NCI-H82 (cell line): ENCODE measurements at regions not wholly inside any gene's neighbourhood (a gene's known extent, or its start where the extent isn't known, plus 50 kb on each side); places are given as distances from the start of the nearest gene placed in this dataset.

Experiments
- DNase-seq: peaks from one replicate; lab custom pipeline; 2025; lab: John Stamatoyannopoulos, UW

- DNase-seq, result no peak
Measured at GRCh38 chr7:121810831-121811672, 61.9 kb upstream of the PTPRZ1 start.

DNA sequence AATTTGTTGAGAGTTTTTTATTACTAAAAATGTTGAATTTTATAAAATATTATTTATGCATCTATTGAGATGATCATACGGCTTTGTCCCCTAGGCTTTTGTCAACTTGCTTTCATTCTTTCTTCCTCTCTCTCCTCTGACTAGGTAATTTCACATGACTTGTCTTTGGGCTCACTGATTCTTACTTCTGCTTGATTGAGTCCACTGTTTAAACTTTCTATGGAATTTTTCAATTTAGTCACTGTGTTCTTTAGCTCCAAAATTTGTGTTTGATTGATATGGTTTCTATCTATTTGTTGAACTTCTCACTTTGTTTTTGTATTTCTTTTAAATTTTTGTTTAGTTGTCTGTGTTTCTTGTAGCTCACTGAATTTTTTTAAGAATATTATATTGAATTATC lies 65.9 kb upstream of the PTPRZ1 start:
- DNase-seq, result no peak

- DNase-seq, result no peak
Measured at GRCh38 chr7:121803039-121803438, 69.9 kb upstream of the PTPRZ1 start.

DNA sequence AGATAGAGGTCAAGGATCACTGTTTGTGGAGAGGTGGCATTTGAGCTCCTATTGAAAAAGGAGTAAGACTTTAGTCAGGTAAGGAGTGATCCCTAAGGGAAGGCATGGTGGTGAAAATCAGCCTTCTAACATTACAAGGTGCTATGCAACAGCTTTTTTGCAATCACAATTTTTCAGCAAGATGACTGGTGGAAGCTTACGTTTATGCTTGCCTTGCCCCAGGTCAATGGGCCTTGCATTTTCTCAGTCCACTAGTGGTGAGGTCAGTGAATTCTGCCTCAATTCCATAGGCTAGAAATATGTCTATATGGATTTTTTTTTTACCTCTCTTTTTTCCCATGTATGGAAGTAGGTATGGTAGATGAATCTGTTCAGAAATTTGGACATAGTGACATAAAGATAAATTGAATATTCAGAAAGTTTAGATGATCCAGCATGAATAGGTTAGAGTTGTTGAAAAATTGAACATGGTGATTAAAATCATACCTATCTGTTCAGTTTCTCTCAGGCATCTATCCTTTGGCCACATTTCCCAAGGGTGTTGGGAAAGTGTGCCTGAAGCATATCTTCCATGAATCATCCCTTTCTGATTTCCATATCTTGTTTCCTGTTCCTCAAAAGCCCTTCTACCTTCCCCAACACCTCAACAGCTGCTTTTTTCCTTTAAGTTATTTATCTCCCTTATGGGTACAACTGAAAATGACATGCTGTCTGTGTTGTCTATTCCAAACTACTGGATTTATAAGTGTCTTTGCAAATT lies 71.9 kb upstream of the PTPRZ1 start:
- no peak for DNase-seq

DNA sequence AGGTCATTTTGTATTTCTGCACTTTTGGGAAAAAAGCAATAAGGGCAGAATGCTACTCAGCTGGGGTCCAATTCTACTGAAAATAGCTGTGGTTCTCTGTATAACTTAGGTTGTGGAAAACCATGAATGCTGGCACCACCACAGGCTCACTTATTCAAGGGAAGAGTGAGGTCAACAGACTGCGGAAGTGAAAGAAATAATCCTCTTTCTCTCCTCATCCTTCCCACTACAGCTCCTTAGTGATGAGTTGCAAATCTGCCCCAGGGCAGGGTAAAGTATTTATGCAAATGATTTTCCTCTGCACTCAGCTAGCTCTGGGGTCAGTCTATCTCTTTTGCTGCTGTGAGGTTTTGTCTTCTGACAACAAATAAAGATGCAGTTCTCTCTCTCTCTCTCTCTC lies 74.1 kb upstream of the PTPRZ1 start:
- DNase-seq, result peak; percentile 84

- DNase-seq, result no peak
Measured at GRCh38 chr7:121798453-121798840, 74.5 kb upstream of the PTPRZ1 start.

DNA sequence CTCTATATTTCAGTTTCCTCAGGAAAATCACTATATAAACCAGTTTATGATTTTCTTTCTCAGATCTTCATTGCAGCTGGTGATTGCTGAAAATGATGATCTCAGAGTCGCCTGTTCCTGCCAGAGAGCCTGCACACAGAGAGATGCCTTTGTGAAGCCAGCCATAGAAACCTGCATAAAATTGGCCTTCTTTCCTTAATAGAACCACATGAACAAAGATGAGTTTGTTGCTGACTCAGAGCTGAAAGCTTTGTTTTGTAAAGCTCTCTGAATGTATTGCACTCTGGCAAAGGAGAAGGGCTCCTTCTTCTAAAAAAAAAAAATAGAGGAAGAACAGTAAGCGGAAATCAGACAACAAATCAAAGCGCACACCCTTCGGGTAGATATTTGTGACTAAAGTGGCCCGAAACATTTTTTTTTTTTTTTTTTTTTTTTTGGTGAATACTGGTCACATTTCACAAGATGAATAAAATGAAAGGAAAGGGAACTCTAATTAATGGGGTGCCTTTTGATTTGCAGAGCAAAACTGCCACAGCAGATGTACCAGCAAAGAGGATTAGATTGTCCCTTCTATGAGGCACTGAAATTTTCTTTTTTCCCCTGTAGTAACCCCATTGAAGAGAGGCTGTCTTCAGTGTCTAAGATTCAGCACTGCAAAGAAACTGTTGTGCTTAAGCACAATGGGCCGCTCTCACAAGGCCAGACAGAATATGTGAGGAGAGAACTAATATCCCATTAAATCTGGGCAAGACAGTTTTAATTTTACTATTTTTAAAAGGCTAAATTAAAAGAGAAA lies 75.1 kb upstream of the PTPRZ1 start:
- peak; percentile 26 for DNase-seq

DNA sequence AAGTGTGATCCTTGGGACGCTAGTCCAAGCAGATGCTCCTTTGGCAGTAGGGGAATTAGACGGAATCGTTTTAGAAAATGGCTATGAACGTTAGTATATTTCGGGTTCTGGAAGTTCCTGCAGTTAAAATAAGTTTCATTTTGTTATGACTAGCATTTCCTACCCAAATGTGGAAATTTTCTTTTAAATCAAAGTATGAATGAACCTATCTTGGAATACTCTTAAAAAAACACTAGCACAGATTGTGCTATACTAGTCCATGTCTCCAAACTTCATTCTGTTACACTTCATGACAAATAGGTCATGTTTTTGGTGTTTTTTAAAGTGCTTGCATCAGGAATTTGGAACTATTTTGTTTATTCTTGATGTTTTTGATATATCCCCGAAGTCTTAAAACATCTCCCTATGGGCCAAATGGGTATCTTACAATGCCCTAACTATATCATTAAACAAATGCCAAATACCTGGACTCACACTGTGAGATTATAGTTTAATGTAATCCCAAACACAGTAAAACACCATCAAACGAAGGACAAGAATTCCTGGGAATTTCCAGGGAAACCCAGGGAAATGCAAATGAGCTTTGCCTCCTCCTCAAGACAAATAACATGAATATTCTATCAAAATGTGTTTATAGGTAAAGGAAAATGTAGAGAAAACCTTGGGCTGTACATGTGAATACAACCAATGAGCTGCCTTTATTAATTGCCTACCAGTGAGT lies 75.9 kb upstream of the PTPRZ1 start:
- no peak for DNase-seq

GRCh38 chr7:121796381-121796780 lies 76.6 kb upstream of the PTPRZ1 start:
- DNase-seq, result no peak

DNA sequence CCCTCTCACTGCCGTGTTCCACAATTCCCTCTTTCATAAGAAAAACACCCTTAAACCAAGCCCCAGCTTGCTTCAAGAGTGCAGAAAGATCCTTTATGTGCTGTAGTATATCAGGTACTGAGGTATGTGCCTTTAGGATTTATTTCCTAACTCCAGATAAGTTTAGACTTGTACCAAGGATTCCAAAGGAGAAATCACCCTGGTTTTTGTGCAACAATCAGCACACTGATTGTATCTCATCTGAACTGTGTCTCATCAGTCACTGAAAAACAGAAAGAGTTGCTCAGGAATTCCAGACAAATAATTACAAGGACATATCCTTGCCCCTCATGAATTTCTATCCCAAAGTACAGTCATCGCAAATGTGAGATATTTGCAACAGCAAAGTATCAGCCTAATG lies 77.2 kb upstream of the PTPRZ1 start:
- no peak for DNase-seq

GRCh38 chr7:121793716-121794115 lies 79.2 kb upstream of the PTPRZ1 start:
- no peak for DNase-seq

- no peak for DNase-seq
Measured at GRCh38 chr7:121777672-121778071, 95.3 kb upstream of the PTPRZ1 start.

GRCh38 chr7:121774563-121774962 lies 98.4 kb upstream of the PTPRZ1 start:
- no peak for DNase-seq

DNA sequence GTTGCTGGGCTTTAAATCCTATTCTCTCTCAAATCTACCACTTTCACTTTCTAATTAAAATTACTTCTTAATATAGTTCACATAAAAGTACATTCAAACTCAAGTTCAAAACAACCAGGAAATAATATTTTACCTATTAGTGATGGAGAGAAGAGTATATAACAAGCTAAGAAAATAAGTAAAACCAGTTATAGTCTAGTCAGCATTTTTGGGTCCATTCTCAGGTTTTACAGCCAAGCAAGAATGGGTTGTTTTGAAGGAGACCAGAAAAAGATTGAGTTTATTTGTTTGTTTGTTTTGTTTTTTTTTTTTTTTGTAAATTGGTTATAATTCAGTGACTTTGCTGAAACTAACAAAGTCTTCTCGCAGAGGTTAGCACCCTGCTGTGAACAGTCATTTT lies 106.3 kb upstream of the PTPRZ1 start:
- no peak for DNase-seq

DNA sequence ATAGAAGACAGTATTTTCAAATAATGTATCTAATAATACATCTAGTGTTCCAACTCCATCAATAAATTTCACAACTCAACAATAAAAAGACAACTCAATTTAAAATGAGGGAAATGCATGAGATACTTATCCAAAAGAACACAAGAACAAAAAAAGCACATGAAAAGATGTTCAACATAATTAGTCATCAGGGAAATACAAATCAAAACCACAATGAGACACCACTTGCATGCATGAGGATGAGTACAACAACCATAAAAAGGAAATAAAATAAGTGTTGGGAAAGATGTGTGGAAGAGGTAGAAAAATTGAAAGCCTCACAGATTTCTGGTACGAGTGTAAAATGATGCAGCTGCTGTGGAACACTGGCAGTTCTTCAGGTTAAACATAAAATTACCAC lies 111.6 kb upstream of the PTPRZ1 start:
- no peak for DNase-seq

GRCh38 chr7:121755818-121756552 lies 117.0 kb upstream of the PTPRZ1 start:
- peak; percentile 67 for DNase-seq

DNA sequence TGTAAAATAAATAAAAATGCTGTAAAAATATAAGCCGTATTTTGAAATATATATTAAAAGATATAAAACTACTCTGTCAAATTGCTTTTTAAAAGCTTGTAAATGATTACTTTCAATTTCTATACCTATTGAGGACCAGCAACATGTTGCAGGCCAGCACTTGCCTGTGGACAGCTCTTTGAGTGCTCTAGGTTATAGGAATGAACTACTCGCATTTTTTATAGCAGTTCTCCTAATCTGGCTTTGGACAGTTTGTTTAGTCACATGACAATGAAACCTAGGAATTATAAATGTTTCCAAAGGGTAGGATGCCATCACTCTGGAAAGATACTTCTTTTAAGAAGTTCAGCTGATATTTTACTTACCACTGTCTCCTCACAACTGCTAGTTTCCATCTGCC lies 117.7 kb upstream of the PTPRZ1 start:
- no peak for DNase-seq

DNA sequence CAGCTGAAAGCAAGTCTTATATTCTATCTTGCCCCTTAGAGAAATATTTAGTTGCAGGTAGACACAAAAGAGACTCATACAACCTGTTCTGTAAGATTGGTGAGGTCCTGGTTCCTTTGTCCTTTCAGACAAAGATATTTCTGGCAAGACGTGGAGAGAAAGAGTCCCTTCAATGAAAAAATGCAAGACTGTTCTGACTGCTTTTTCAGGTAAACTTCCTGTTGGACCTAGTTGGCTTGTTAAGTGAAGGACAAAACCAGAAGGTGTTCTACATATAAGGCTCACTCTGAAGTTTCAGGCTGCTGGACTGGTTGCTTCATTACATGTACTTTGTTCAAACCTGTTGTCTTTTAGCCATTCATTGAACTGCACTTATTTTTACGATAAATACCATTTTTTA lies 119.0 kb upstream of the PTPRZ1 start:
- DNase-seq, result no peak

GRCh38 chr7:121752706-121753105 lies 120.3 kb upstream of the PTPRZ1 start:
- peak; percentile 44 for DNase-seq

GRCh38 chr7:121748546-121748945 lies 124.4 kb upstream of the PTPRZ1 start:
- no peak for DNase-seq

- DNase-seq, result no peak
Measured at GRCh38 chr7:121745856-121746255, 127.1 kb upstream of the PTPRZ1 start.
